GM18873 (cell line): ENCODE measurements at regions not wholly inside any gene's neighbourhood (a gene's known extent, or its start where the extent isn't known, plus 50 kb on each side); places are given as distances from the start of the nearest gene placed in this dataset.
A peak's percentile ranks its signal among the peaks of the same experiment; 100 is the strongest.
"Not testable (repeated sequence)": the region's sequence is repeated elsewhere in the genome, so short reads cannot be mapped to it uniquely, and the experiment has no call there.

Source experiments
- ATAC-seq: cut with Tn5 transposase; IDR thresholded peaks from one replicate; pipeline ENCODE4 v1.9.1; 2021; ENCODE audit warnings: mild to moderate bottlenecking, moderate library complexity, moderate number of reproducible peaks; ENCODE audit not compliant: unreplicated experiment, low FRiP score

GRCh38 chr1:66424530-66424929 is 109.4 kb upstream of the SGIP1 start:
- not testable (repeated sequence) for ATAC-seq

- ATAC-seq = no peak
These were observed 107.6 kb upstream of the SGIP1 start for GRCh38 chr1:66426239-66426853.

GRCh38 chr1:66430815-66431214 is 103.1 kb upstream of the SGIP1 start:
- not testable (repeated sequence) for ATAC-seq

DNA sequence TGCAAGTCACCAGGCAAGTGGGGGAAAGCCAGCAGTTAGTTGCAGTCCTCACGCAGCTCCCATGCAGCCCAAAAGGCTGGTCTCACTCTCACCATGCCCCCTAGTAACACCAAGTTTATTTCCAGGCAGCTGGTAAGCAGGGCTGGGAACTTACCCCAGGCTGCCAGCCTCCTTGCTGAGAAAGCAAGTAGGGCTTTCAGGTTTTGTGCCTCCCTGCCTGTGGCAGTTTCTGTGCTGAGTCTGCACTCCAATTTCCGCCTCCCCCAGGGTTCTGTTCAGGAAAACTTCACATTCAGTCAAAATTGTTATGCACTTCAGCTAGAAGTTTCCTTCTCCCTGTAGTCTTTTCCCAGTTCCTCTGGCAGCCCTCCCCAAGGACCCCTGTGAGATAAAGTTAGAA is 102.0 kb upstream of the SGIP1 start:
- ATAC-seq = no peak

DNA sequence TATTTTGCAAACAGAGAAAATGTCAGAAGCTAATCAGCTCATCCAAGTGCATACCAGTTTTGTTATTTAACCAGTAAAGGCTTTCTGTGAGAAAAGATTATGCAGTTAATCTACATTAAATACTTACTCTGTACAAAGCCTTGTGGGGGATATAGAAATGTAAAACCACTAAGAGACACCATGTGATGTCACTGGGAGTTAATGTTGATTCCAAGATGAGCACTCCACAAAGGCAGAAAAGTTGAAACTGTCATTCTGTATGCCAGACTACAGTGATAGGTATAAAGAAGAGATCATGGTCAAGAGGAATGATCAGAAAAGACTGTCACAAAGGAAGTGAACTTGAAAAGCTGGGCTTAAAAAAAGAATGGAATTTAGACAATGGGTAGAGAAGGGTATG is 100.3 kb upstream of the SGIP1 start:
- no peak for ATAC-seq

DNA sequence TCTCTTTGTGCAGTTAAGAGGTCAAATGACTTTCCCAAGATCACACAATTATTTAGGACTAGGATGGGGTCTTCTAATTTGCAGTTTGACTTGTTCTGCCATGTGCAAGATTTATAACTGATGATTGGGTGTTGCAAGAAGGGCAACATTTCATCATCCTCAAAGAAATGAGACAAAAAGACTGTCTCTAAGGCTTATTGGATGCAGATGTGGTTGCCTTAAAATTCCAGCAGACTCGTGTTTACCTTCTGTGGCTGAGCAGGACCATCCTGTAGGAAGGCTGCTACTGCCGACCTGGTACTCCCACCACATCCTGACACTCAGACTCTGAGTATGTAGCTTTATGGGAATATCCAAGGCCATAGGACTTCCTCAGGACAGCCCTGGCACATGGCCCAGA is 99.9 kb upstream of the SGIP1 start:
- ATAC-seq = no peak

GRCh38 chr1:66435541-66435940 is 98.4 kb upstream of the SGIP1 start:
- no peak for ATAC-seq

DNA sequence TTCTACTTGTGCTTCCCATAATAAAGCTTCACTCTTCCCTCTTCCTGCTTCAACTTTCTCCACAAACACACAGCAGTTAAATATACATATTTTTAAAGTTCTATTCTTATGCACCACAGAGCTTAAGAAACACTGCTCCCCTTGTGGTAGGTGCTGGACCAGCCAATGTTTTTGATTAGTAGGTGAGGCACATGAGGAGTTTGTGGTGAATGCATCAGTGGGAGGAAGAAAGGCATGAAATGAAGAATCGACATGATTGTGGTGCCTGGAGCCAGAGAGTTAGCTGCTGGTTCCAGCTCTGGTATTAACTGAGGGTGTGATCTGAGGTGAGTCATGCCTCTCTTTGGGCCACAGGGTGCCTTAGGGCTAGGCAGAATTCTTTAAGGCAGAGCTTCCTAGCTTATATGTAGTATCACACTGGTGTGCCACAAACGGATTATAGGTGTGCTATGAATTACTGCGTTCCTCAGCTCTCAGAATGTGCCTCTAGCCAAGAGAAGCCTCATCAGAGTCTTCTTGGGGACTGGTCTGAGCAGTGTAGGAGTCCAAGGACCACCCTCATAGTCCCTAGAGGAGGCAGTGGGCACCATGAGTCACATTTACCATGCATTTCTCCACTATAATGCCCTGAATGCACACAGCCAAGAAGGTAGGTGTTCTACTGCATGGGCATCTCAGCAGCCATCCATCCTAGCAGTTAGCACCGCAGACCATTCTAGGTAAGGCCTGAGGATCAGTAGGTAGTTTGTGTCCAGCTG is 97.4 kb upstream of the SGIP1 start:
- peak; percentile 42 for ATAC-seq

- peak; percentile 4 for ATAC-seq
These were observed 96.9 kb upstream of the SGIP1 start for GRCh38 chr1:66437136-66437401.

GRCh38 chr1:66438062-66438461 is 95.9 kb upstream of the SGIP1 start:
- ATAC-seq = no peak

- no peak for ATAC-seq
These were observed 95.5 kb upstream of the SGIP1 start for GRCh38 chr1:66438501-66438900.

DNA sequence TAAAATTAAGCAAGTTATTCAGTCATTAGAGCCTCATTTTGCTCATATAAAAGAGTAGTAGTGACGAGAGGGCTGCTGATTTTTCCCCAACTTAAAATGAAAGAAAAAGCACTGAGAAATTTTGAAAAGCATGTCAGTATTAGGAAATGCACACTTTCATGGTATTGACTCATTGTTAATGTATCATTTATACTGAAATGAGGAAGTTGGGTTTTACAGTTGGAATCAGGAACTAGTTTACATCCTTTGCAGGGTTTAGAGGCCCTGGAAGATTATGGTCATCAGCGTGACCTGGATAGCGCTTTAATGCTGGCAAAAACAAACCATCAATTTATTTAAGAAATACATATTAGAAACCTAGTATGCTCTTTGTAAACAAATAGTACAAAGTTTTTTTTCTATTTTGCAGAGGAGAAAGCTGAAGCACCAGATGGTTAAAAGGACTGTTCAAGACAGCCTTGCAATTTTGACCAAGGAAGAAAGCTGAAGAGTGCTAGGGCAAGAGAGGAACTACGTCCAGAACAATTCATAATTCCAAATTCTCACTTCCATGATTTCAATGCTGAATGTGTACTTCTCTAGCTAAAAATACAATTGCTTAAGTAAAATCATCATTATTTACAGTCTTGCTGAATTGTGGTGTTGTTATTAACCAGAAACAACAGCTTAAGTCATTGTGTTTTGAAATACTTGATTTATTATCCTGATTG is 94.8 kb upstream of the SGIP1 start:
- ATAC-seq = peak; percentile 65

DNA sequence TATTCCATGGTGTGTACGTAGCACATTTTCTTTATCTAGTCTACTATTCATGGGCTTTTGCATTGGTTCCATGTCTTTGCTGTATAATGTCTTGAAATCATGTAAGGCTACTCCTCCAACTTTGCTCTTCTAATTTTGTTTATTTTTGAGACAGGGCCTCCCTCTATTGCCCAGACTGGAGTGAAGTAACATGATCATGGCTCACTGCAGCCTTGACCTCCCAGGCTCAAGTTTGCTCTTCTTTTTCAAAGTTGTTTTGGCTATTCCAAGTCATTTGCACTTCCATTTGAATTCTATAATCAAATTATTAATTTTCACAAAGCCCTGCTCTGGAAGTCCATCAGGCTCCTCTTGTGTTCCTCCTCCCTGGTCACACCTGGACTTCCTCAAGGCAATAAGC is 90.2 kb upstream of the SGIP1 start:
- no peak for ATAC-seq

DNA sequence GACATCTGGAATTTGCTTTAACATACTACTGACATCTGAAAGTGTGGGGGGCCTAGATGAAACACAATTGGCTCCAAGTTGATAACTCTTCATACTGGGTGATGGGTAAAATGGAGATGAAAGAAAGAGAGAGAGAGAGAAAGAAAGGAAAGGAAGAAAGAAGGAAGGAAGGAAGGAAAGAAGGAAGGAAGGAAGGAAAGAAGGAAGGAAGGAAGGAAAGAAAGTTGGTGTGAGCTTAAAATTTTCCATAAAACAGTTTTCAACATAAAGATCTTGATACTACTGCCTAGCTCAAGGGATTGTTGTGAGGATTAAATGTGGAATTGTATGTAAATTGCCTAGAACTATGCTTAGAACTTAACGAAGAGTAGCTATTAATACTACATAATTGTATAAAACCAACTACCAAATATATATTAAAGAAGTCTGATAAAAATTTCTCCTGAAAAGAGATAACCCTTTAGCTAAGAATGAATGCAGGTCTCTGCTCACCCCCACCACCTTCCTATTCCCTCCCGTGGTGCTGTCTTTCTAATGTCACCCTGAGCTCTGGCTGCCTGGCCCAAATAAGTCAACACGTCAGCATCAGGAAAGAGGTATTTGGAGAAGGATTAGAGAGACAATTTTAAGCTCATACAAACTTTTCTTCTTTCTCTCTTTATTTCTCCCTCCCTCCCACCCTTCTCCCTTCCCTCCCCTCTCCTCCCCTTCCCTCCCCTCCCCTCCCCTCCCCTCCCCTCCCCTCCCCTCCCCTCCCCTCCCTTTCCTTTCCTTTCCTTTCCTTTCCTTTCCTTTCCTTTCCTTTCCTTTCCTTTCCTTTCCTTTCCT is 89.3 kb upstream of the SGIP1 start:
- ATAC-seq = no peak

DNA sequence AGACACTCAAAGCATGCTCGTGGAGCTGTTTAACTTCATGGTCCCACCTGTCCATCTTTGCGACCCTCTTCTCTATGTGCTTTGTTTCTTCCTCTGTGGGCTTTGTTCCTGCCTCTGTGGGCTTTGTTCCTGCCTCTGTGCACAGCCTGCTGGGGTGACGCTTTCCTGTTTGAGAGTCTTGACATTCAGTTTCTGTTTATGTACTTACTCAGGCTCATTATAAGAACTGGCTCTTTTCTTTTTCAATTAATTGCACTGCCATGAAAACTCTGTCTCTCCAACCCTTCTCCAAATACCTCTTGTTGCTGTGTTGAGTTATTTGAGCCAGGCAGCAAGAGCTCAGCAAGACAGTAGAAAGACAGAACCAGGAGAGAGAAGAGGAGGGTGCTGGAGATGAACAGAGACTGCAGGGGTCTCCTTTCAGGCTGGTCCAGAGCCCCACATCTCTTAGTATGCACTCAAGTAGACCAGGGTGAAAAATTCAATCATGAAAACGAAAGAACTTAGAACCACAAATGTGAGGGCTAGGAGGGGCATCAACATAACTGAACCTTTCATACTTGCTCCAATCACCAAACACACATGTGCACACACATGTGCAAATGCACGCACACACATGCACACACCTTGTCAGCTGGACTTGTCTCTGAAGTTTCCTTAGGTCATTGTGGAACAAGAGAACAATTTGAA is 88.3 kb upstream of the SGIP1 start:
- ATAC-seq = peak; percentile 72

DNA sequence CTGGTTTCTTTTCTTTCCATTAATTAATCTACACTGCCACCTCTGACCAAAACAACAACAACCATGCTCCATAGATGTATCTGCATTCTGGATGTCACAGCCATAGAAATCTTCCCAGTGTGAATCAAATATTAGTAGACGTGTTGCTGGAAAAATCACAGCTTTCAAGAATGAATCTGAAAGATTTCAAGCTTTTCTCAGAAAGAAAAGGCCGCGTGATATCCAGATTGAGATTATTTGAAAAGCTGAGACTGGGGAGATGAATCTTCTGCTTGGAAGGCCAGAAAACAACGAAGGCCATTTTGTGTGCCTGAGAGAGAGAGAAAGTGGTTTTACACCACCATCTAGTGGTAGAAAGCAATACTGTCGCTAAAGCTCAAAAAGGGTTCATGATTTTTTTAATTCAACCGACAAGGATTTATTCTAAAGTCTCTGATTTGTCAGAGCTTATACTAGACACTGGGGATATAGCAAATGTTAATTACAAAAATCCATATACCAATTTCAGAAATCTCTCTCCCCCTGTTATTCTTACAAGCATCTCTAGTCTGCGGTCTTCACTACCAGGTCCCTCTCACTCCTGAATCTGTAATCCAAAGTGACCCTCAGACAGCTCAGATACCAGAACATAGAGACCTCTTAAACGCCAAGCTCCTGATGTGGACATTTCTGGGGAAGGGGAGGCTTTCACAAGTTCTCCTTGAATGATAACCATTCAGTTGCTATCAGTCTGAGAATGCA is 87.5 kb upstream of the SGIP1 start:
- peak; percentile 40 for ATAC-seq

DNA sequence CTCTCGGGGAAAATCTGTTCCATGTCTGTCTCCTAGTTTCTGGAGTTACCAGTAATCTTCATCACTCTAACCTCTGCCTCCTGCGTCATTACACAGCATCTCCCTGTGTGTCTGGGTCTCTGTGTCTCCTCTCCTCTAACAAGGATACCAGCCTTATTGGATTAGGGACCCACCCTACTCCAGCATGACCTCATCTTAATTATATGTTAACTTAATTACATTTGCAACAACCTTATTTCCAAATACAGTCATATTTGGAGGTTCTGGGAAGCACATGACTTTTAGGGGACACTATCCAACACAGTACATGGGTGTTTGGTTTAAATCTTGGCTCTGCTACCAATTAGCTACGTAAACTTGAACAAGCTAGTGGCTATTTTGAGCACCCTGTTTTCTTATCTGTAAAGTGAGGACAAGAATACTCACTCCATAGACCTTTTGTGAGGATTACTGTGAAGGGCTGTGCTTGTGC is 83.9 kb upstream of the SGIP1 start:
- ATAC-seq = no peak

DNA sequence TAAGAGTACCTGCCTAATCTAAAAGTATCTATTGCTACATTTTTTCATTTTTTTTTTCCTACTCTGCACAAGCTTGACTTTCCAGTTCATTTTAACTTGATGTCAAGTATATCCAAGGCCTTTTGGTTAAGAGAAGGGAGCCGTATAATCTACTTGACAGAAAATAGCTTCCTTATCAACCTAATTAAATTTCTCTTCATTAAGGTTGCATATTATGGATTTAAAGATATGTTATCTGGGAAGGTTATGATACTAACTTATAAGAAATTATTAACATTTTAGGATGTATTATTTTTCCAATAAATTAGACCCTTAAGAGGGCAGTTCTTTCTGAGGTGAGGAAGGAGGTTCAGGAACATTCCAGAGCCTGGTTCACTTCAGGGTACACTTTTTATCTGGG is 83.1 kb upstream of the SGIP1 start:
- ATAC-seq = no peak

DNA sequence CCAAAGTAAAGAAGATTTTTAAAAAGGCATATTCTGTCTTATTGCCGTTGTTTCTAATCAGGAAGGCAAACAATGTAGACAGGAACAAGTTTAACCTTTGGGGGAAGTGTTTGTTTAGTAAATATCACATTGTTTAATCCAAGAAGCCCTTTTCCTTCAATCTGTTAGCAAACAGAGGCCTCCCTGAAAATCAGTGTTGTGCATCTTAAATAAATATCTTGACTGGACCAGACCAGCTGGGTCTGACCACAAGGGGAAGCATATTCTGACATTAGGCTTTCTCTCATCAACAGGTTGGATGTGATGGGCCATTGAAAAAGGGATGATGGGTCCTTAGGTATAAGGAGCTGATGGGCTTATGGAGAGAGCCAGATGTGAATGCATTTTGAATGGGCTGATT is 81.8 kb upstream of the SGIP1 start:
- ATAC-seq = no peak

DNA sequence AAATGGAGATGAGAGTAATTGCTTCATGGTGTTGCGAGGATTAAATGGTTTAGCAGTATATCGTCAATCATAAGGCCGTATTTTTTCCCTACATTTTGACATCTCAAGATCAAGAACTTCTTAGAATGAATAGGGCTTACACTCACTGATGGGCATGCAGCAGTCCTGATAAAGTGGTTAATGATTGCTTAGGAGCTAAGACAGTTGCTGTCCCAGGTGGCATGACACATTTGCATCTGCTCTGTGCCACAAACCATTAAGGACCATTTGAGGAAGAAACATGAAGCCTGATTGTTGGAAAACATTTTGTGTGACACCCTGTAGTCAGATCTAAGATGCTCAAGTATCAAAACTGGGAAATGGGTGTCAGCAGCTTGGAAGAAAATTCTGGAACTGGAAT is 81.0 kb upstream of the SGIP1 start:
- ATAC-seq = peak; percentile 68
